K562 (cell line): ENCODE measurements at regions not wholly inside any gene's neighbourhood (a gene's known extent, or its start where the extent isn't known, plus 50 kb on each side); places are given as distances from the start of the nearest gene placed in this dataset.

ENCODE experiments used
- ATAC-seq: fragments of 200-7000 bp; cut with Tn5 transposase; 3 replicates; pipeline ENCODE4 v1.9.1; 2020; ENCODE audit warnings: moderate library complexity
- BruUV-seq: library from RNA; stranded (reverse); fragments of 400-500 nt; replicated peaks from 2 replicates; lab custom pipeline; 2021; lab: Mats Ljungman, UMichigan
- CTCF ChIA-PET: fragments of 300-600 bp; formaldehyde crosslinking; extraction: SDS; loops from one replicate; lab custom pipeline; 2021; ENCODE audit warnings: low intra/inter-chr PET ratio; lab: Yijun Ruan, JAX
- POLR2A ChIA-PET: fragments of 300-600, 350-650 bp; sonication (Branson Sonifier 250); formaldehyde crosslinking; extraction: SDS; loops from one replicate; lab custom pipeline; 2021; ENCODE audit warnings: antibody characterized with exemption, inconsistent platforms; lab: Yijun Ruan, JAX
- DNase-seq, 4 experiments: peaks; one replicate each; pipeline versions ENCODE4 v3.0.0 to v3.0.0-alpha.2; 2011 to 2018; ENCODE audit warnings: low spot score in 3 of 4, mixed read lengths in 3 of 4; ENCODE audit errors: extremely low read depth in 1 of 4
- FAIRE-seq: peaks from 2 replicates; lab custom pipeline; 2011; peaks lifted over from hg19 to GRCh38; lab: Jason Lieb, UNC
- H2AFZ ChIP-seq: 2 replicates; pipeline ENCODE4 v1.6.0; 2011; ENCODE audit warnings: low read depth, low read length, control low read depth, inconsistent platforms
- H3K27ac ChIP-seq: fragments of 200-600 bp; 3 replicates; pipeline ENCODE4 v1.8.0; 2011; ENCODE audit warnings: low read depth, mild to moderate bottlenecking, control low read depth, inconsistent platforms, low read length, moderate library complexity, mixed read lengths; ENCODE audit errors: extremely low read depth
- H3K27me3 ChIP-seq, 2 experiments: fragments of 300-600 bp in 1 of 2; 2 replicates in 1 of 2; 3 replicates in 1 of 2; pipeline versions ENCODE4 v1.6.0 to v1.8.0; 2011; ENCODE audit warnings: inconsistent platforms in 2 of 2, low read length in 2 of 2, mild to moderate bottlenecking in 1 of 2, mixed read lengths in 1 of 2, moderate library complexity in 1 of 2; ENCODE audit not compliant: control insufficient read depth in 2 of 2, insufficient read depth in 2 of 2
- H3K36me3 ChIP-seq: fragments of 300-600 bp; 3 replicates; pipeline ENCODE4 v1.8.0; 2011; ENCODE audit warnings: mild to moderate bottlenecking, low read length, inconsistent platforms; ENCODE audit not compliant: control insufficient read depth, insufficient read depth
- H3K4me1 ChIP-seq, 2 experiments: fragments of 200-600 bp in 1 of 2; replicated peaks in 1 of 2; 2 replicates in 1 of 2; 3 replicates in 1 of 2; pipeline versions ENCODE4 v1.5.1 to v1.8.0; 2011; ENCODE audit warnings: inconsistent platforms in 2 of 2, low read length in 2 of 2, mild to moderate bottlenecking in 1 of 2, mixed read lengths in 1 of 2, moderate library complexity in 1 of 2; ENCODE audit not compliant: control insufficient read depth in 2 of 2, insufficient read depth in 2 of 2
- H3K4me2 ChIP-seq: 2 replicates; pipeline ENCODE4 v1.6.1; 2011; ENCODE audit warnings: low read length, control low read depth, inconsistent platforms, mixed read lengths; ENCODE audit not compliant: insufficient read depth
- H3K4me3 ChIP-seq: fragments of 200-600 bp; sonication (generic), shearing (Covaris generic); 2 replicates; pipeline ENCODE4 v1.5.1; 2016; ENCODE audit warnings: control low read depth, inconsistent platforms
- H3K79me2 ChIP-seq: fragments of 200-600 bp; 3 replicates; pipeline ENCODE4 v1.8.0; 2011; ENCODE audit warnings: low read length, inconsistent platforms; ENCODE audit not compliant: control insufficient read depth, insufficient read depth
- H3K9ac ChIP-seq, 2 experiments: 2 replicates each; pipeline versions ENCODE4 v1.6.0 to v1.6.1; 2011; ENCODE audit warnings: low read depth in 2 of 2, low read length in 2 of 2, control low read depth in 1 of 2, inconsistent platforms in 1 of 2, mild to moderate bottlenecking in 1 of 2, mixed read lengths in 1 of 2; ENCODE audit not compliant: insufficient read depth in 1 of 2
- H3K9me1 ChIP-seq: one replicate; pipeline ENCODE4 v1.6.0; 2011; ENCODE audit warnings: inconsistent platforms, mild to moderate bottlenecking, low read length, moderate library complexity; ENCODE audit not compliant: control insufficient read depth, insufficient read depth
- H3K9me3 ChIP-seq: replicated peaks from 2 replicates; pipeline ENCODE4 v1.5.1; 2011; ENCODE audit warnings: low read depth, low read length, inconsistent platforms; ENCODE audit not compliant: control insufficient read depth, insufficient read depth
- H4K20me1 ChIP-seq: replicated peaks from 2 replicates; pipeline ENCODE4 v1.6.1; 2011; ENCODE audit warnings: low read length, inconsistent platforms, mixed read lengths; ENCODE audit not compliant: control insufficient read depth, insufficient read depth
- SMC3 ChIP-seq: conservative IDR thresholded peaks from 2 replicates; pipeline ENCODE4 v1.6.1; 2011; ENCODE audit warnings: low read depth, low read length, improper control_type of control experiment; ENCODE audit not compliant: insufficient read depth
- TCF7L2 ChIP-seq: fragments of 150-350 bp; IDR thresholded peaks from 2 replicates; pipeline ENCODE4 v1.6.1; 2016; ENCODE audit warnings: low read depth, mild to moderate bottlenecking, low read length, moderate library complexity
- U2AF1 ChIP-seq: fragments of 200-400 bp; formaldehyde crosslinking; optimal IDR thresholded peaks from 2 replicates; pipeline ENCODE3; 2017; ENCODE audit warnings: mild to moderate bottlenecking, low read depth, low read length, moderate library complexity
- WGBS: fragments of 100-300 bp; shearing (Covaris generic); methylation state at CpG from one replicate; pipeline ENCODE4 v1.1.6; 2016; ENCODE audit warnings: low coverage, mixed read lengths; ENCODE audit not compliant: insufficient coverage; ENCODE audit errors: missing lambda C conversion rate; 5-methylcytosine and 5-hydroxymethylcytosine counted together
- in situ Hi-C: fragments of 300-500 bp; cut with MboI; formaldehyde crosslinking; loops from 4 replicates; pipeline ENCODE4 v1.15.0; 2018; ENCODE audit warnings: inconsistent platforms, mixed read lengths
- intact Hi-C: fragments of 100-400 bp; cut with micrococcal nuclease; formaldehyde crosslinking; loops from 2 replicates; pipeline ENCODE4 v1.14.2; 2022
- TF ChIP-seq, protein P1 (sequence below): sonication (generic); formaldehyde crosslinking; IDR thresholded peaks from 2 replicates; pipeline ENCODE4 v1.8.1; 2023; ENCODE audit warnings: mild to moderate bottlenecking, missing genetic modification reagents
- TF ChIP-seq, protein P2 (sequence below): fragments of 250-450 bp; sonication (Bioruptor Pico); IDR thresholded peaks from 2 replicates; pipeline ENCODE4 v1.4.0; 2020

DNA sequence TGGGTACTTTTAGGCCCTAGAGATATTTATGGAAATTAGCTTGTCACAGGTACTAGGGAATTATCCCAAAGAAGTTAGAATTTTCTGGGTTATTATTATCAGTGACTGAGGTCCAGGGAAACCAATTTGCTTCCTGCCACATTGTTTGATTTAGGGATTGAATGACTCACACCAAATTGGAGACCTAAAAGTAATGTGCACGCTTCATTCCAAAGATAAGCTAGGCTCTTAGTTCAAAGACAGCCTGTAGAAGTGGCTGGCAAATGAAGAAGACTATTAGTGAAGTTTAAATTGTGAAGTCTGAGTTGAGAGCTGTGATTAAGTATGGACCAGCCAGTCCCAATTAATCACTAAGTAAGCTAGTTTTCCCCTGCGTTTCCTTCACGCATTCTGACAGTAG, 188.1 kb upstream of the MYO3A start:
- CTCF ChIA-PET = no interaction called here
- FAIRE-seq = no peak

More for the DNA sequence above, 188.1 kb upstream of the MYO3A start:
- no peak overlapping the region for H3K27ac ChIP-seq
- ATAC-seq = no peak
- TF ChIP-seq U2AF1 (no peak), SMC3 (no peak), TCF7L2 (no peak)
- TF ChIP-seq, protein P1, sequence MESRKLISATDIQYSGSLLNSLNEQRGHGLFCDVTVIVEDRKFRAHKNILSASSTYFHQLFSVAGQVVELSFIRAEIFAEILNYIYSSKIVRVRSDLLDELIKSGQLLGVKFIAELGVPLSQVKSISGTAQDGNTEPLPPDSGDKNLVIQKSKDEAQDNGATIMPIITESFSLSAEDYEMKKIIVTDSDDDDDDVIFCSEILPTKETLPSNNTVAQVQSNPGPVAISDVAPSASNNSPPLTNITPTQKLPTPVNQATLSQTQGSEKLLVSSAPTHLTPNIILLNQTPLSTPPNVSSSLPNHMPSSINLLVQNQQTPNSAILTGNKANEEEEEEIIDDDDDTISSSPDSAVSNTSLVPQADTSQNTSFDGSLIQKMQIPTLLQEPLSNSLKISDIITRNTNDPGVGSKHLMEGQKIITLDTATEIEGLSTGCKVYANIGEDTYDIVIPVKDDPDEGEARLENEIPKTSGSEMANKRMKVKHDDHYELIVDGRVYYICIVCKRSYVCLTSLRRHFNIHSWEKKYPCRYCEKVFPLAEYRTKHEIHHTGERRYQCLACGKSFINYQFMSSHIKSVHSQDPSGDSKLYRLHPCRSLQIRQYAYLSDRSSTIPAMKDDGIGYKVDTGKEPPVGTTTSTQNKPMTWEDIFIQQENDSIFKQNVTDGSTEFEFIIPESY (CRISPR knock-in tag) = no peak
- TF ChIP-seq, protein P2, sequence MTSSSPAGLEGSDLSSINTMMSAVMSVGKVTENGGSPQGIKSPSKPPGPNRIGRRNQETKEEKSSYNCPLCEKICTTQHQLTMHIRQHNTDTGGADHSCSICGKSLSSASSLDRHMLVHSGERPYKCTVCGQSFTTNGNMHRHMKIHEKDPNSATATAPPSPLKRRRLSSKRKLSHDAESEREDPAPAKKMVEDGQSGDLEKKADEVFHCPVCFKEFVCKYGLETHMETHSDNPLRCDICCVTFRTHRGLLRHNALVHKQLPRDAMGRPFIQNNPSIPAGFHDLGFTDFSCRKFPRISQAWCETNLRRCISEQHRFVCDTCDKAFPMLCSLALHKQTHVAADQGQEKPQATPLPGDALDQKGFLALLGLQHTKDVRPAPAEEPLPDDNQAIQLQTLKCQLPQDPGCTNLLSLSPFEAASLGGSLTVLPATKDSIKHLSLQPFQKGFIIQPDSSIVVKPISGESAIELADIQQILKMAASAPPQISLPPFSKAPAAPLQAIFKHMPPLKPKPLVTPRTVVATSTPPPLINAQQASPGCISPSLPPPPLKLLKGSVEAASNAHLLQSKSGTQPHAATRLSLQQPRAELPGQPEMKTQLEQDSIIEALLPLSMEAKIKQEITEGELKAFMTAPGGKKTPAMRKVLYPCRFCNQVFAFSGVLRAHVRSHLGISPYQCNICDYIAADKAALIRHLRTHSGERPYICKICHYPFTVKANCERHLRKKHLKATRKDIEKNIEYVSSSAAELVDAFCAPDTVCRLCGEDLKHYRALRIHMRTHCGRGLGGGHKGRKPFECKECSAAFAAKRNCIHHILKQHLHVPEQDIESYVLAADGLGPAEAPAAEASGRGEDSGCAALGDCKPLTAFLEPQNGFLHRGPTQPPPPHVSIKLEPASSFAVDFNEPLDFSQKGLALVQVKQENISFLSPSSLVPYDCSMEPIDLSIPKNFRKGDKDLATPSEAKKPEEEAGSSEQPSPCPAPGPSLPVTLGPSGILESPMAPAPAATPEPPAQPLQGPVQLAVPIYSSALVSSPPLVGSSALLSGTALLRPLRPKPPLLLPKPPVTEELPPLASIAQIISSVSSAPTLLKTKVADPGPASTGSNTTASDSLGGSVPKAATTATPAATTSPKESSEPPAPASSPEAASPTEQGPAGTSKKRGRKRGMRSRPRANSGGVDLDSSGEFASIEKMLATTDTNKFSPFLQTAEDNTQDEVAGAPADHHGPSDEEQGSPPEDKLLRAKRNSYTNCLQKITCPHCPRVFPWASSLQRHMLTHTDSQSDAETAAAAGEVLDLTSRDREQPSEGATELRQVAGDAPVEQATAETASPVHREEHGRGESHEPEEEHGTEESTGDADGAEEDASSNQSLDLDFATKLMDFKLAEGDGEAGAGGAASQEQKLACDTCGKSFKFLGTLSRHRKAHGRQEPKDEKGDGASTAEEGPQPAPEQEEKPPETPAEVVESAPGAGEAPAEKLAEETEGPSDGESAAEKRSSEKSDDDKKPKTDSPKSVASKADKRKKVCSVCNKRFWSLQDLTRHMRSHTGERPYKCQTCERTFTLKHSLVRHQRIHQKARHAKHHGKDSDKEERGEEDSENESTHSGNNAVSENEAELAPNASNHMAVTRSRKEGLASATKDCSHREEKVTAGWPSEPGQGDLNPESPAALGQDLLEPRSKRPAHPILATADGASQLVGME (CRISPR knock-in tag) = no peak
- TF ChIP-seq, all 486 proteins: peak for 0
- POLR2A ChIA-PET = interaction anchor here (0.6 to 0.7 kb wide), 2 partner anchors 10 to 55 kb away, joined by 3 read pairs; no protein-coding TSS in a partner anchor
- Histone ChIP-seq H3K9ac (no peak overlapping the region), H2AFZ (no peak overlapping the region), H3K9me1 (no peaks in the 10 kb centered on the region), H3K4me3 (no peak overlapping the region), H3K79me2 (no peaks in the 10 kb centered on the region), H3K27me3 (no peaks in the 10 kb centered on the region; a peak in 1 of 5 replicates), H3K4me1 (no peaks in the 10 kb centered on the region), H4K20me1 (no peaks in the 10 kb centered on the region), H3K4me2 (no peak overlapping the region), H3K9me3 (no peaks in the 10 kb centered on the region), H3K36me3 (no peaks in the 10 kb centered on the region)
- no TSS peak for BruUV-seq
- intact Hi-C loops = no loop called here
- in situ Hi-C loops = no loop called here
- DNase-seq = no peak
- WGBS = 3% methylated on average over 3 of the region's 3 CpGs
